ENCODE measurements at regions not wholly inside any gene's neighbourhood (a gene's known extent, or its start where the extent isn't known, plus 50 kb on each side); places are given as distances from the start of the nearest gene placed in this dataset.
"Not testable (repeated sequence)": the region's sequence is repeated elsewhere in the genome, so short reads cannot be mapped to it uniquely, and the experiment has no call there.

- no peaks in the 10 kb centered on the region for H3K27me3 ChIP-seq
- H3K9me3 ChIP-seq (replicated peaks): no peaks in the 10 kb centered on the region
- peaks cover 12% of the 10 kb centered on the region for H3K4me1 ChIP-seq
- no peak overlapping the region for H3K27ac ChIP-seq
- no peak for DNase-seq
- H3K4me3 ChIP-seq: no peak overlapping the region
- no peaks in the 10 kb centered on the region for H3K36me3 ChIP-seq
Measured at GRCh38 chr2:39854771-39855170, 75.7 kb upstream of the THUMPD2 start.

GRCh38 chr2:39852831-39853230 lies 73.8 kb upstream of the THUMPD2 start:
- Histone ChIP-seq H3K27me3 (no peaks in the 10 kb centered on the region), H3K27ac (no peak overlapping the region), H3K36me3 (no peaks in the 10 kb centered on the region), H3K4me1 (peaks cover 12% of the 10 kb centered on the region), H3K4me3 (no peak overlapping the region), H3K9me3 (replicated peaks) (no peaks in the 10 kb centered on the region)
- no peak for DNase-seq

- Histone ChIP-seq H3K27me3 (no peaks in the 10 kb centered on the region), H3K36me3 (no peaks in the 10 kb centered on the region), H3K4me1 (peaks cover 12% of the 10 kb centered on the region), H3K4me3 (peak overlapping the region; percentile 35), H3K27ac (no peak overlapping the region), H3K9me3 (replicated peaks) (no peaks in the 10 kb centered on the region)
- DNase-seq: peak; percentile 75 to 84
Measured at GRCh38 chr2:39851651-39852110, 72.6 kb upstream of the THUMPD2 start.

DNA sequence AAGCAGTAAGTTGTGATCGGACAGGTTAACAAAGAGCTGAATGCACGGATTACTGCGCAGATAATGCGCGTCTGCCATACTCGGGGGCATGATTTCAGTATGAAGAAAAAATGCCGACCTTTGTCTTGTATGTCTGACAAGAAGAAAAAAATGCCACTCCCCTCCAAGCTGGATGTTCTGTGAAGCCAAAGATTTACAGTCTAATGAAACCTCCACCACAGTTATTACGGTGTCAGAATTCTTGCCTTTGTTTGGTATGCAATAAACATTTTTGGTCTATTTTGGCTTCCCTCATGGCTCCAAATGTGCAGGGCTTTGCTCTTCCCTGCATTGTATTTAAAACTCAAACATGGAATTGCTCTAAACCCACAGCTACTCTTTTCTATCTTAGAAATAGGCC lies 72.2 kb upstream of the THUMPD2 start:
- H3K4me3 ChIP-seq: peak overlapping the region; percentile 35

GRCh38 chr2:39849982-39850526 lies 71.0 kb upstream of the THUMPD2 start:
- Histone ChIP-seq H3K4me3 (no peak overlapping the region), H3K27ac (no peak overlapping the region), H3K36me3 (no peaks in the 10 kb centered on the region), H3K4me1 (peaks cover 12% of the 10 kb centered on the region), H3K27me3 (no peaks in the 10 kb centered on the region), H3K9me3 (replicated peaks) (no peaks in the 10 kb centered on the region)
- no peak for DNase-seq

More for the DNA sequence above, 72.2 kb upstream of the THUMPD2 start:
- H3K9me3 ChIP-seq (replicated peaks): no peaks in the 10 kb centered on the region
- H3K4me1 ChIP-seq: peaks cover 12% of the 10 kb centered on the region
- DNase-seq: no peak
- H3K36me3 ChIP-seq: no peaks in the 10 kb centered on the region
- H3K27ac ChIP-seq: no peak overlapping the region
- no peaks in the 10 kb centered on the region for H3K27me3 ChIP-seq

- Histone ChIP-seq H3K36me3 (no peaks in the 10 kb centered on the region; the same call in 1 of the 2 replicates), H3K9me3 (replicated peaks) (no peaks in the 10 kb centered on the region), H3K27ac (no peak overlapping the region), H3K4me3 (no peak overlapping the region), H3K27me3 (no peaks in the 10 kb centered on the region), H3K4me1 (peaks cover 12% of the 10 kb centered on the region)
- no peak for DNase-seq
Measured at GRCh38 chr2:39849064-39849463, 70.0 kb upstream of the THUMPD2 start.

DNA sequence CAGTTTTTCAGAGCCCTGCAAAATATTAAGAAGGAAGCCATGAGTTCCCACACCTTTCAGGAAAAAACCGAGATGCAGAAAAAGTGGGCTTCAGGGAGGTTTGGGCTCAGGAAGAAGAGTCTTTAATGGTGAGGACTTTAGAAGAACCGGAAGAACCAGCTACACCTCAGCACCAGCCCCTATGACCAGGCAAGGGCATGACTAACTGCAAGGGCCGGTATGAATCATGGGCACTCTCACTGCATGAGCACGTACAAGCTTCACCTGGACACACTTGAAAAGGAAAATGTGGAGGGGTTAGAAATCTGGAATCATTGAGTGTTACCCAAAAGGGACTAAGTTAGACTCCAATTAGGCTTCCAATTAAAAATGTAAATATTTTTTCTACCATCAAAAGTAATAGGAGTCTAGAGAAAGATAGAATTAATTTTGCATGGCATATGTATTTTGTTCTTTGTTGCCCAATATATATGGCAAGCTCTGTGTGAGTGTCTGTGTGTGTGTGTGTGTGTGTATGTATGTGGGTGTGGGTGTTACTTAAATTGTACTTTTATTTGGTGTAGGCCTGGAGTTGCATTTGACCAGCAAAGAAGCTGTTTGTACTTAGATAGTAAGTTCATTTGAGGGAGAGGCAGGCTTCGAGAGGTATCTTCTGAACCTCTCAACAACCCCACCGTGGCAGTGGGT lies 66.5 kb upstream of the THUMPD2 start:
- DNase-seq: no peak
- Histone ChIP-seq H3K4me3 (no peak overlapping the region), H3K27ac (no peak overlapping the region), H3K27me3 (no peaks in the 10 kb centered on the region), H3K36me3 (no peaks in the 10 kb centered on the region; the same call in 1 of the 2 replicates), H3K9me3 (replicated peaks) (no peaks in the 10 kb centered on the region), H3K4me1 (0 out of 2 replicates have a peak, but pooled peaks cover under 1% of the 10 kb centered on the region)

DNA sequence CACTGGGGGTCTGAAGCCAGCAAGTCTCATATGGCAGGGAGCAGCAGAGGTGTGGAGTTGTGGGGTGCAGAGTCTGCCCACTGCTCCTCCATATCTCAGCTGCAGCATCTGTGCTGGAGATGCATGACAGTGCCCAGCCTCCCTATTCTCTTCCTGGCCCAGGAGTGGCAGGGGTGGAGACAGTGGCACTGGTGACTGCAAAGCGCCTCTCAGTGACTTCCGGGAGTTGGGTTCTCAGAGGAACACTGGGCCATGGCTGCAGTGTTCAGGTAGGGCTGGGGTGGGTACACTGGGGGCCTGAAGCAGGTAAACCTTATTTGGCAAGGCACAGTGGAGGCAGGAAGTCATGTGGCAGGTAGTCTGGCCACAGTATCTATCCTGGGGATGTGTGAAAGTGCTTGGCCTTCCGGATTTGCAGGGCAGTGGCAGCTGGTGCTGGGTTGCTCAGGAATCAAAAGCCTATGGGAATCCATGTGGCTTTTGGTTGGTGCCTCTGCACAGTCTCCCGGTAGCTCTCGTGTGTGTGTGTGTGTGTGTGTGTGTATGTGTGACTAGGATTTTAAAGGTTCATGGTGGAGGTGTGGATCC lies 60.3 kb upstream of the THUMPD2 start:
- H3K36me3 ChIP-seq: no peaks in the 10 kb centered on the region; the same call in 1 of the 2 replicates
- H3K27me3 ChIP-seq: no peaks in the 10 kb centered on the region
- H3K4me3 ChIP-seq: no peak overlapping the region
- DNase-seq: no peak
- H3K9me3 ChIP-seq (replicated peaks): no peaks in the 10 kb centered on the region
- no peaks in the 10 kb centered on the region for H3K4me1 ChIP-seq
- no peak overlapping the region for H3K27ac ChIP-seq

DNA sequence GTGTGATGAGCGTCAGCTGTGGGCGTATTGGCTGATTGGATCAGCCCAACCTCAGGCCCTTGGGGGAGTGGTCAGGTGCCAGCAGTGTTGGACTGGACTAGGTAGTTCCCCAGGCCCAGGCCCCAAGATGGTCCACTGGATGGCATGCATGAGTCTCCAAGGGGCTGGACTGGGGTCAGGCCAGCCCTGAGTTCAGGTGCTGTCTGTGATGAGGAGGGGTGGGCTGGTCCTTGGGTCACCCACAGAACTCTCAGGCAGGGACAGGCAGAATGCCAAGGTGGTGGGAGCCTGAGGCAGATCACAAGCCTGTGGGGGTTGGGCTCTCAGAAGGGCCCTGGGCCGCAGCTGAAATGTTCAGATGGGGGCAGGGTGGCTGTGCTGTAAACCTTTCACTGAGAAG lies 59.5 kb upstream of the THUMPD2 start:
- no peak for DNase-seq
- no peaks in the 10 kb centered on the region for H3K4me1 ChIP-seq
- H3K27me3 ChIP-seq: no peaks in the 10 kb centered on the region
- H3K27ac ChIP-seq: no peak overlapping the region
- no peaks in the 10 kb centered on the region for H3K36me3 ChIP-seq
- no peaks in the 10 kb centered on the region for H3K9me3 ChIP-seq (replicated peaks)
- no peak overlapping the region for H3K4me3 ChIP-seq

DNA sequence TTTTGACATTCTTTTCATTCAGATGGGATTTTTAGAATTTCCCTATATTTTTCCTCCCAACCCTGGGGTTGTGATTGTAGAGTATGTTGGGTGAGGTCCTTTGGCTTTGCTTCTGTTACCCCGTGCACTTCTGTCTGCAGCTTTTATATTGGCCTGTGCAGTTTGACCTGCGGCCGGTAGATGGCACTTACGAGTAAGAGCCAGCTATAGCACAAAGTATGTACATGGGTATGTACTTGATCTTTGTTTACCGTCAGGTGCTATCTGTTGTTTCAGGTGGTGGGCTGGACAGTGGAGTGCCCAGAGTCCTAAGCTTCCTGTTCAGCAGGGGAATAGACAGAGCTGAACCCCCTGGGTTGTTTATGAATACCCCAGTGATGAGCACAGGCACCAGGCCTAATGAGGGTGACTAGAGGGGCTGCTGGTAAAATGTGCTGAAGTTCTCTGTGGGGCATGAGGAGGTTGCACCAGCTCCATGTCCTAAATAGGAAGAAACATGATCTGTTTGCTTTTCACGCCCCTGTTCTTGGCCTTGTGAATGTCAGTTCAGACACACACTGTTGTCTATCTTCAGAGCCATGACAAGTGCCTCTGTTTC lies 58.9 kb upstream of the THUMPD2 start:
- Histone ChIP-seq H3K9me3 (replicated peaks) (0 out of 2 replicates have a peak, but pooled peaks cover 3% of the 10 kb centered on the region), H3K4me3 (no peak overlapping the region), H3K4me1 (no peaks in the 10 kb centered on the region), H3K27ac (no peak overlapping the region), H3K36me3 (no peaks in the 10 kb centered on the region), H3K27me3 (no peaks in the 10 kb centered on the region)
- peak; percentile 10 to 53 for DNase-seq

GRCh38 chr2:39836638-39837037 lies 57.6 kb upstream of the THUMPD2 start:
- no peaks in the 10 kb centered on the region for H3K36me3 ChIP-seq
- H3K27me3 ChIP-seq: no peaks in the 10 kb centered on the region

GRCh38 chr2:39834426-39834825 lies 55.4 kb upstream of the THUMPD2 start:
- no peak overlapping the region for H3K4me3 ChIP-seq
- no peak for DNase-seq
- H3K27ac ChIP-seq: no peak overlapping the region
- H3K4me1 ChIP-seq: no peaks in the 10 kb centered on the region
- H3K36me3 ChIP-seq: no peaks in the 10 kb centered on the region
- no peaks in the 10 kb centered on the region for H3K27me3 ChIP-seq
- 0 out of 2 replicates have a peak, but pooled peaks cover 3% of the 10 kb centered on the region for H3K9me3 ChIP-seq (replicated peaks)

More at GRCh38 chr2:39836638-39837037, 57.6 kb upstream of the THUMPD2 start:
- Histone ChIP-seq H3K4me3 (no peak overlapping the region), H3K27ac (no peak overlapping the region), H3K4me1 (no peaks in the 10 kb centered on the region), H3K9me3 (replicated peaks) (0 out of 2 replicates have a peak, but pooled peaks cover 3% of the 10 kb centered on the region)
- DNase-seq: no peak

- not testable (repeated sequence) for H3K4me1 ChIP-seq; H3K9me3 ChIP-seq (replicated peaks); H3K27me3 ChIP-seq; H3K4me3 ChIP-seq; H3K27ac ChIP-seq; H3K36me3 ChIP-seq; DNase-seq
Measured at GRCh38 chr2:39830610-39831009, 51.6 kb upstream of the THUMPD2 start.

All from SJCRH30 (cell line).